Embryonic facial prominence (tissue), 1 donor: ENCODE measurements at regions not wholly inside any gene's neighbourhood (a gene's known extent, or its start where the extent isn't known, plus 50 kb on each side); places are given as distances from the start of the nearest gene placed in this dataset.
"Not testable (repeated sequence)": the region's sequence is repeated elsewhere in the genome, so short reads cannot be mapped to it uniquely, and the experiment has no call there.

ENCODE experiments used
- DNase-seq: peaks from one replicate; pipeline ENCODE4 v3.0.0-alpha.2; 2016; ENCODE audit errors: extremely low spot score

GRCh38 chr14:34065690-34066391 is 115.0 kb upstream of the EGLN3 start:
- DNase-seq = no peak

- DNase-seq = no peak
These were observed 114.4 kb upstream of the EGLN3 start for GRCh38 chr14:34065236-34065635.

- DNase-seq = no peak
These were observed 113.5 kb upstream of the EGLN3 start for GRCh38 chr14:34064349-34064748.

GRCh38 chr14:34063470-34064164 is 112.7 kb upstream of the EGLN3 start:
- peak; percentile 73 for DNase-seq

- DNase-seq = no peak
These were observed 112.2 kb upstream of the EGLN3 start for GRCh38 chr14:34063042-34063441.

GRCh38 chr14:34062353-34062973 is 111.6 kb upstream of the EGLN3 start:
- no peak for DNase-seq

- peak; percentile 27 for DNase-seq
These were observed 109.8 kb upstream of the EGLN3 start for GRCh38 chr14:34060651-34060999.

- DNase-seq = peak; percentile 42
These were observed 109.2 kb upstream of the EGLN3 start for GRCh38 chr14:34059925-34060650.

- DNase-seq = no peak
These were observed 108.4 kb upstream of the EGLN3 start for GRCh38 chr14:34059037-34059924.

- DNase-seq = no peak
These were observed 107.6 kb upstream of the EGLN3 start for GRCh38 chr14:34058510-34058909.

GRCh38 chr14:34056046-34056445 is 105.2 kb upstream of the EGLN3 start:
- DNase-seq = no peak

- DNase-seq = no peak
These were observed 104.5 kb upstream of the EGLN3 start for GRCh38 chr14:34055157-34055950.

- no peak for DNase-seq
These were observed 102.8 kb upstream of the EGLN3 start for GRCh38 chr14:34053666-34054065.

- DNase-seq = no peak
These were observed 101.8 kb upstream of the EGLN3 start for GRCh38 chr14:34052658-34053014.

GRCh38 chr14:34051966-34052657 is 101.2 kb upstream of the EGLN3 start:
- DNase-seq = no peak

GRCh38 chr14:34050606-34051005 is 99.7 kb upstream of the EGLN3 start:
- DNase-seq = no peak

- DNase-seq = no peak
These were observed 98.9 kb upstream of the EGLN3 start for GRCh38 chr14:34049790-34050189.

- DNase-seq = not testable (repeated sequence)
These were observed 98.3 kb upstream of the EGLN3 start for GRCh38 chr14:34049187-34049586.

GRCh38 chr14:34046799-34047520 is 96.1 kb upstream of the EGLN3 start:
- DNase-seq = no peak
